ENCODE measurements at regions not wholly inside any gene's neighbourhood (a gene's known extent, or its start where the extent isn't known, plus 50 kb on each side); places are given as distances from the start of the nearest gene placed in this dataset.

DNA sequence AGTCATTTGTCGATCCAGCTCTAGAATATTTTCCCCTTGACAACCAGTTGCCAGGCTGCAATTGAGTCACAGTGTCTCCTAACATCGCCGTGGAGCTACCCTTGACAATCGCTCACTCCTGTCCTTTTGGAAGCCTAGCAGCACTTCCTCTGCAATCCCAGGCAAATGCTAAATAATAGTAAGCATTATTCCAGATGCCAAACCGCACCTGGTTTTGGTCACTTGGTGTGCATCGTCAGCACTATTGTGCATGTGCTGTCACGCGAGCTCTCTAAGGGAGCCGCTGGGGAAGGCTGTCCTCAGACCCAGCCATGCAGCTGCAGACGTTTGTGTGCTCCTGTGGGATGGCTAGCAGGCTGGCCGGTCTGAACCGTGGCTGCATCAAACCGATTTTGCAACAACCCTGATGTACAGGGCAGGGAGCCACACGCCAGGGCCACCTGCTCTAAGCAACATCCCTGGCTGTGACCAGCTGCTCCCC is 549.5 kb upstream of the ID2 start:
- no peaks in the 10 kb centered on the region for H3K4me1 ChIP-seq (ENCODE audit: insufficient read depth, insufficient read length)
- H3K27me3 ChIP-seq (ENCODE audit: insufficient read depth, insufficient read length) = no peaks in the 10 kb centered on the region
- H3K9ac ChIP-seq (ENCODE audit: insufficient read length, low read depth) = no peak overlapping the region
- no peaks in the 10 kb centered on the region for H3K36me3 ChIP-seq (ENCODE audit: insufficient read depth, insufficient read length, low read length)
- DNase-seq (ENCODE audit: low read depth, low spot score) = no peak
- TF ChIP-seq YY1 (IDR thresholded peaks at IDR 0.05; ENCODE audit: insufficient read depth, insufficient read length) (no peak), ZNF274 (IDR thresholded peaks at IDR 0.05; ENCODE audit: low read depth, low read length) (no peak), SUZ12 (IDR thresholded peaks at IDR 0.05; ENCODE audit: extremely low read depth, insufficient read depth, insufficient read length) (no peak)
- no peaks in the 10 kb centered on the region for H3K9me3 ChIP-seq (ENCODE audit: insufficient read depth, low read length)
- no peak overlapping the region for H3K4me3 ChIP-seq (ENCODE audit: insufficient read length, low read depth)

DNA sequence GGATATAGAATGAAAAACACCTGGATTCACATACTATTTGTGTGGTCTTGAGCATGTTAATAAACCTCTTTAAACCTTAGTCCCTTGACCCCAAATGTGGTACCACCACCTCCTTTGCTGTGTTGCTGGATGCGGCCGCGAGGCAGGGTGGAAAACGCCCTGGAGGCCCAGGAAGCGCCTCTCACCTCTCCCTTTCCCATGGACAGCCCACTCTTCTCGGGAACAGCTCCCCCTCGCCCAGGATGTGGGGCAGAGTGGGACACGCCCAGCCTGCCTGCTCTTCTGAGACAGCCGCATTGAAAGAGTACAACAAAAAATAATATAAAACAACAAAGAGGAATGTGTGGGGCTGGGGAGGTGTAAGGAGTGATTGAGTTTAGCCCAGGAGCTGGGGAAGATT is 549.0 kb upstream of the ID2 start:
- no peak for DNase-seq (ENCODE audit: low read depth, low spot score)
- no peak overlapping the region for H3K4me3 ChIP-seq (ENCODE audit: insufficient read length, low read depth)
- TF ChIP-seq SUZ12 (IDR thresholded peaks at IDR 0.05; ENCODE audit: extremely low read depth, insufficient read depth, insufficient read length) (no peak), YY1 (IDR thresholded peaks at IDR 0.05; ENCODE audit: insufficient read depth, insufficient read length) (no peak), ZNF274 (IDR thresholded peaks at IDR 0.05; ENCODE audit: low read depth, low read length) (no peak)

DNA sequence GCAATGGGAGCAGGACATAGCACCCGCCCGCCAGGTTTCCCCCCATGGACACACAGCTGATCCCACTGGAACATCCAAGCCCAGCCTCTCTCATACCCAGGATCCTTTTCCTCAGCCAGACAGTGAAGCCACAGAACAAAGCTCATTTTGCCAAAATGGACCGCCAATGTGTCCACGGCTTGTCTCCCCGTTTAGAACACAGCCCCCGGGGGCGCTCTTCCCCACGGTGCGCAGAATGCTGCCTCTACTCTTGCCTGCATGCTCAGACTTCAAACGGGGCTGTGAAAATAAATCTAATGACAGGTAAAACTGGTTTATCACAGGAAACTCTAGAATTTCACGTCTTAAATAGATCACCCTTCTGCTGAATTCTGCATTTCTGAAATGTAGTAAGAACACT is 548.5 kb upstream of the ID2 start:
- H3K4me1 ChIP-seq (ENCODE audit: insufficient read depth, insufficient read length) = no peaks in the 10 kb centered on the region
- no peak for TF ChIP-seq SUZ12 (IDR thresholded peaks at IDR 0.05; ENCODE audit: extremely low read depth, insufficient read depth, insufficient read length)
- TF ChIP-seq ZNF274 (IDR thresholded peaks at IDR 0.05; ENCODE audit: low read depth, low read length) = no peak
- no peak for TF ChIP-seq YY1 (IDR thresholded peaks at IDR 0.05; ENCODE audit: insufficient read depth, insufficient read length)
- no peak overlapping the region for H3K4me3 ChIP-seq (ENCODE audit: insufficient read length, low read depth)
- H3K27me3 ChIP-seq (ENCODE audit: insufficient read depth, insufficient read length) = no peaks in the 10 kb centered on the region
- no peaks in the 10 kb centered on the region for H3K36me3 ChIP-seq (ENCODE audit: insufficient read depth, insufficient read length, low read length)
- no peaks in the 10 kb centered on the region for H3K9me3 ChIP-seq (ENCODE audit: insufficient read depth, low read length)
- no peak overlapping the region for H3K9ac ChIP-seq (ENCODE audit: insufficient read length, low read depth)
- no peak for DNase-seq (ENCODE audit: low read depth, low spot score)

More for the DNA sequence above, 549.0 kb upstream of the ID2 start:
- Histone ChIP-seq H3K27me3 (ENCODE audit: insufficient read depth, insufficient read length) (no peaks in the 10 kb centered on the region), H3K9ac (ENCODE audit: insufficient read length, low read depth) (no peak overlapping the region), H3K4me1 (ENCODE audit: insufficient read depth, insufficient read length) (no peaks in the 10 kb centered on the region), H3K9me3 (ENCODE audit: insufficient read depth, low read length) (no peaks in the 10 kb centered on the region), H3K36me3 (ENCODE audit: insufficient read depth, insufficient read length, low read length) (no peaks in the 10 kb centered on the region)

DNA sequence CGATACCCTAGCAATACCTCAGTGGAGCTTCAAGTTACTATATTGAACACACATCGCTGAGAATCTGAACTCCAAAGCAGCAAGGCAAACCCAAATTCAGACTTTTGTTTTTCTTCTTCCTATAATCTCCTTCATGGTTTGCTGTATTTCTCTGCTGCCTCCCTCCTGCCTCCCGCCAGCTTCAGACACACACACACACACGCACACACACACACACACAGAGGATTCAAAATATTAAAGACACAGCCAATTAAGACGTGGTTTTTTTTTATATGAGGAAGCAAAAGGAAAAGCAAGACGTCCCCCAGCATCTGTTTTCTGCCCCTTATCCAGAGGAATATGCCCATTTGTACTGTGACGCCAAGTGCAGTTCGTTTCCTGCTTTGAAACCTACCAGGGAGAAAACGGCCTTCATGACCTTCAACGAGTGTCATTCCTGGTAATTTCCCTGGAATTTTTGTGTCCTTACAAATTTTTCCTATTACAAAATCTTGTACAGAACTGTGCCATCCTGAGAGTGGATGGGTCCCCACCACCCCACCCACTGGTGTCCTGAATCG is 547.9 kb upstream of the ID2 start:
- H3K4me1 ChIP-seq (ENCODE audit: insufficient read depth, insufficient read length) = no peaks in the 10 kb centered on the region
- H3K27me3 ChIP-seq (ENCODE audit: insufficient read depth, insufficient read length) = no peaks in the 10 kb centered on the region
- TF ChIP-seq ZNF274 (IDR thresholded peaks at IDR 0.05; ENCODE audit: low read depth, low read length) (no peak), YY1 (IDR thresholded peaks at IDR 0.05; ENCODE audit: insufficient read depth, insufficient read length) (no peak), SUZ12 (IDR thresholded peaks at IDR 0.05; ENCODE audit: extremely low read depth, insufficient read depth, insufficient read length) (no peak)
- H3K36me3 ChIP-seq (ENCODE audit: insufficient read depth, insufficient read length, low read length) = no peaks in the 10 kb centered on the region
- DNase-seq (ENCODE audit: low read depth, low spot score) = no peak
- no peaks in the 10 kb centered on the region for H3K9me3 ChIP-seq (ENCODE audit: insufficient read depth, low read length)
- no peak overlapping the region for H3K9ac ChIP-seq (ENCODE audit: insufficient read length, low read depth)
- H3K4me3 ChIP-seq (ENCODE audit: insufficient read length, low read depth) = no peak overlapping the region

DNA sequence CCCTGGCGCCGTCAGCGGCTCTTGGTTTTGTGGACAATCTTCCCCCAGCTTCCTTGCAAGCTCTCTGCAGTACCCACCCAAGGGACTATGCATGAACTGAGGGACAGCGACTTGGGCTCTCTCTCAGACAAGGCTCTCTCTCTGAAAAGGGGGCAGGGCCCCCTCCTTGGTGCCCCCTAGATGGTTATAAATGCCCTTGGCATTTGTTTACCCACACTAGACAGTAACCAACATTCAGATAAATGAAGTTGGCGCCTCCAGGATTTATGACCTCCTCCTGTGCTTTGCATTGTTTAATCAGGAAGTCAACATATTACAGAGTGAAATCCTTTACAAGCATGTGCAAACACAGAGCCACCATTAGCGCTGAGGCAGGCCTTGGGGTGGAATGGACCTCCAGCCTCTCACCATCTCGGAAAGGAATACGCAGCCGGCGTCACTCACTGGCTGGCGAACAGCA is 547.4 kb upstream of the ID2 start:
- no peaks in the 10 kb centered on the region for H3K36me3 ChIP-seq (ENCODE audit: insufficient read depth, insufficient read length, low read length)
- no peak overlapping the region for H3K9ac ChIP-seq (ENCODE audit: insufficient read length, low read depth)
- H3K9me3 ChIP-seq (ENCODE audit: insufficient read depth, low read length) = no peaks in the 10 kb centered on the region
- DNase-seq (ENCODE audit: low read depth, low spot score) = no peak
- no peaks in the 10 kb centered on the region for H3K4me1 ChIP-seq (ENCODE audit: insufficient read depth, insufficient read length)
- H3K27me3 ChIP-seq (ENCODE audit: insufficient read depth, insufficient read length) = no peaks in the 10 kb centered on the region
- TF ChIP-seq SUZ12 (IDR thresholded peaks at IDR 0.05; ENCODE audit: extremely low read depth, insufficient read depth, insufficient read length) (no peak), YY1 (IDR thresholded peaks at IDR 0.05; ENCODE audit: insufficient read depth, insufficient read length) (no peak), ZNF274 (IDR thresholded peaks at IDR 0.05; ENCODE audit: low read depth, low read length) (no peak)
- H3K4me3 ChIP-seq (ENCODE audit: insufficient read length, low read depth) = no peak overlapping the region

DNA sequence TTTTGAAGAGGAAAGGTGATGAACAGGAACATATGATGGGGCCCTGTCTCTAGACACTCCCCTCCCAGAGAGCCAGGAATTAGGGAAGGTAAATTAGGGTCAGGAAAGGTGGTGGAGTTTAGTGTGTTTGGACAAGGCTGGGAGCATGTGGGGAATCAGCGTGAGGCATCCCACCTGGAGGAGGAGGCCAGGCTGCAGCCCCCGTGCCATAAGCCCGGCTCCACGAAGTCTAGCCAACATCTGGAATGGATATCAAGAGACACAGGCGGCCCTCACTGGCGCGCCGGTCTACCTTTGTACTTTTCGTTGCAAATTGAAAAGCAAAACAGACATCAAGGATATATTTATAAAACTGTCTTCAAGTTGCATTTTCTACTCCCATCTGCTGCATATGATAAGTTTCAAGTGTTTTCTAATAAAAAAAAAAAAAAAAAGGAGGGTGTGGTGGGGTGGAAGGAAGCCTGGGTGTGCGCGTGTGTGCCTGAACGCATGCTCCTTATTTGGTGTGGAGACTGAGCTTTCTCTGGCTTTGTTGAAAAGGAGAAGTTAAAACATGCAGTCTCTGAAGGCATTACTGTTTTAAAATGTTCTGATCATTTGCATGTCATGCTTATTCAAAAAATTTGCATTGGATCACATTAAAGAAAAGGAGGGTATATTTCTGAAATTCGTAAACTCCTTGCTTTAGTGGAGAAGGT is 546.7 kb upstream of the ID2 start:
- Histone ChIP-seq H3K9me3 (ENCODE audit: insufficient read depth, low read length) (no peaks in the 10 kb centered on the region), H3K27me3 (ENCODE audit: insufficient read depth, insufficient read length) (no peaks in the 10 kb centered on the region), H3K4me1 (ENCODE audit: insufficient read depth, insufficient read length) (no peaks in the 10 kb centered on the region), H3K36me3 (ENCODE audit: insufficient read depth, insufficient read length, low read length) (no peaks in the 10 kb centered on the region), H3K9ac (ENCODE audit: insufficient read length, low read depth) (no peak overlapping the region), H3K4me3 (ENCODE audit: insufficient read length, low read depth) (no peak overlapping the region)
- no peak for DNase-seq (ENCODE audit: low read depth, low spot score)
- no peak for TF ChIP-seq SUZ12 (IDR thresholded peaks at IDR 0.05; ENCODE audit: extremely low read depth, insufficient read depth, insufficient read length)
- TF ChIP-seq YY1 (IDR thresholded peaks at IDR 0.05; ENCODE audit: insufficient read depth, insufficient read length) = no peak
- TF ChIP-seq ZNF274 (IDR thresholded peaks at IDR 0.05; ENCODE audit: low read depth, low read length) = no peak

DNA sequence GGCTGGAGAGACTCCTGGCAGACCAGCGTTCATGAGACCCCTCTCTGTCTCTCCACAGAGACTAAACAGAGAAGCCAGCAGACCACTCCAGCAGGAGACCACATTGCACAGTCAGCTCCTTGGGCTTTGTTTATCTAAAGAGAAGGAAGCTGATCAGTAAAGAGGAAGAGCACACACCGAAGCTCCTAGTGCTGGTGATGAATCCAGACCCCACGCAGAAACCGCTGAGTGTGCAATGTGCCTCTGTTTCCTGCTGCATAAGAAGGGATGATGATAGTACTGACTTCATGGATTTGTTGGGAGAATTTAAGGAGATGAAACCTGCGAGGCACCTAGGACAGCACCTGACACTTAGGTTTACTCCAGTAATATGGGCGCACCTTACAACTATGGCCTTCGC is 544.1 kb upstream of the ID2 start:
- DNase-seq (ENCODE audit: low read depth, low spot score) = no peak
- Histone ChIP-seq H3K9me3 (ENCODE audit: insufficient read depth, low read length) (no peaks in the 10 kb centered on the region), H3K27me3 (ENCODE audit: insufficient read depth, insufficient read length) (no peaks in the 10 kb centered on the region), H3K4me1 (ENCODE audit: insufficient read depth, insufficient read length) (no peaks in the 10 kb centered on the region), H3K4me3 (ENCODE audit: insufficient read length, low read depth) (no peak overlapping the region), H3K36me3 (ENCODE audit: insufficient read depth, insufficient read length, low read length) (no peaks in the 10 kb centered on the region), H3K9ac (ENCODE audit: insufficient read length, low read depth) (no peak overlapping the region)
- no peak for TF ChIP-seq ZNF274 (IDR thresholded peaks at IDR 0.05; ENCODE audit: low read depth, low read length)
- no peak for TF ChIP-seq YY1 (IDR thresholded peaks at IDR 0.05; ENCODE audit: insufficient read depth, insufficient read length)
- no peak for TF ChIP-seq SUZ12 (IDR thresholded peaks at IDR 0.05; ENCODE audit: extremely low read depth, insufficient read depth, insufficient read length)

Measured in NT2/D1 (cell line).